ENCODE measurements at regions not wholly inside any gene's neighbourhood (a gene's known extent, or its start where the extent isn't known, plus 50 kb on each side); places are given as distances from the start of the nearest gene placed in this dataset.

DNA sequence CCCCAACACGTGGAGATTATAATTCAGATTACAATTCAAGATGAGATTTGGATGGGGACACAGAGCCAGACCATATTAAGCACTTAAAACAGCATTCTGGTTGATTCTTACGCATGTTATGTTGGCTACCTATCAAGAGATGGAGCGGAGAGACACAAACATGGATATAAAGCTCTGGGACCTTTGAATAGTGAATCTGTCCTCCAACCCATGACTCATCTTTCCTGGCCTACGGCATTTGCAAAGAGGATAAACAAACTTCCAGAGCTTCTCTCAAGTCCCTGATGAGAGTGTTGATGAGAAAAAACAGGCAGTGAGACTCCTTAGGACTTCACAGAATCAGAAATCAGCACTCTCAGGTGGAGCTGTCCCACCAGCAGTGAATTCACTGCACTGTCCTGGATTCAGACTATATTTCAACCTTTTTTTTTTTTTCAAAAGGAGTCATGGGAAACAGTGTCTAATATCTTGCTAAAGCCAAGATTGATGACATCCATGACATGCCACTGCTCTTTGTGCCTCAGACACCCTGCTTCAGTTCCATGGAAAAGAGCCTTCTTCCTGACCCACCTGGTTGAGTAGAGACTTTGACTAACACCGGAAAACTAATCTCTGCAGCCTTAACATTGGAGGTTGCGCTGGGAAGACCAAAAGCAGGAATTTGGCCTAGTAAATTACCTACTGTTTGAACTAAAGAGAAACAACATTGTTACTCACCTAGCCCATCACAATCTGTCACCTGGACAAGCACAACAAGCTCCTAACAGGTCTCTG lies 62.1 kb upstream of the NPAS2 start:
- 82% methylated on average over 6 of the region's 6 CpGs for WGBS

DNA sequence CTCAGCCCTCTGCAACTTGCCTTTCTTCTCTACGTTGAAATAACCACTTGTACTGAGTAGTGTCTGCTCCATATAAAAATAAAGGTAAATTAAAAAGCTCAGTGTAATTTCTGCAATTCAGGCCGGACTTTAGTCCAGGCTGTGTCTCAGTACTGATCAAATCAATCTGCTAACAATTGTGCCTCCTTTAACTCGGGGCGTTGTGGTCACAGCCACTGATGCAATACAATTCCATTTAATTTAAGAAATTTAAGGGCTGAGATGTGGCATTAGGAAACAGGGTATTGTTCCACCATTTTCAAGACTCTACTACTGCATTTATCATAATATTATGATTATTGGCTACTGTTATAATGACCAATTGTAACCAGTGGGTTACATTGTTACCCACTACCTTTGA lies 60.0 kb upstream of the NPAS2 start:
- H3K4me1 ChIP-seq (ENCODE audit: control insufficient read depth in 4 of 4, insufficient read depth in 4 of 4, low read length in 3 of 4) = peaks cover 0 to under 1% (median 0%) of the 10 kb centered on the region in 4 donors
- no peak overlapping the region for H3K27ac ChIP-seq (ENCODE audit: low read depth in 1 of 2, low read length in 2 of 2)
- no peak overlapping the region for H3K4me3 ChIP-seq (ENCODE audit: low read depth in 1 of 3, low read length in 3 of 3)
- no peak for TF ChIP-seq RXRA (IDR thresholded peaks at IDR 0.05)
- no peak for TF ChIP-seq TAF1 (conservative IDR thresholded peaks at IDR 0.05)
- TF ChIP-seq GABPA (IDR thresholded peaks at IDR 0.05 in 1 of 2, conservative IDR thresholded peaks at IDR 0.05 in 1 of 2) = no peak
- TF ChIP-seq FOXA2 (IDR thresholded peaks at IDR 0.05) = no peak
- TF ChIP-seq HNF4A (conservative IDR thresholded peaks at IDR 0.05) = no peak
- TF ChIP-seq RAD21 (IDR thresholded peaks at IDR 0.05) = no peak
- no peak for TF ChIP-seq HNF4G (IDR thresholded peaks at IDR 0.05)
- no peak for TF ChIP-seq JUND (IDR thresholded peaks at IDR 0.05)
- TF ChIP-seq, protein P1, sequence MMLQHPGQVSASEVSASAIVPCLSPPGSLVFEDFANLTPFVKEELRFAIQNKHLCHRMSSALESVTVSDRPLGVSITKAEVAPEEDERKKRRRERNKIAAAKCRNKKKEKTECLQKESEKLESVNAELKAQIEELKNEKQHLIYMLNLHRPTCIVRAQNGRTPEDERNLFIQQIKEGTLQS (IDR thresholded peaks at IDR 0.05) = no peak
- TF ChIP-seq, protein P2, sequence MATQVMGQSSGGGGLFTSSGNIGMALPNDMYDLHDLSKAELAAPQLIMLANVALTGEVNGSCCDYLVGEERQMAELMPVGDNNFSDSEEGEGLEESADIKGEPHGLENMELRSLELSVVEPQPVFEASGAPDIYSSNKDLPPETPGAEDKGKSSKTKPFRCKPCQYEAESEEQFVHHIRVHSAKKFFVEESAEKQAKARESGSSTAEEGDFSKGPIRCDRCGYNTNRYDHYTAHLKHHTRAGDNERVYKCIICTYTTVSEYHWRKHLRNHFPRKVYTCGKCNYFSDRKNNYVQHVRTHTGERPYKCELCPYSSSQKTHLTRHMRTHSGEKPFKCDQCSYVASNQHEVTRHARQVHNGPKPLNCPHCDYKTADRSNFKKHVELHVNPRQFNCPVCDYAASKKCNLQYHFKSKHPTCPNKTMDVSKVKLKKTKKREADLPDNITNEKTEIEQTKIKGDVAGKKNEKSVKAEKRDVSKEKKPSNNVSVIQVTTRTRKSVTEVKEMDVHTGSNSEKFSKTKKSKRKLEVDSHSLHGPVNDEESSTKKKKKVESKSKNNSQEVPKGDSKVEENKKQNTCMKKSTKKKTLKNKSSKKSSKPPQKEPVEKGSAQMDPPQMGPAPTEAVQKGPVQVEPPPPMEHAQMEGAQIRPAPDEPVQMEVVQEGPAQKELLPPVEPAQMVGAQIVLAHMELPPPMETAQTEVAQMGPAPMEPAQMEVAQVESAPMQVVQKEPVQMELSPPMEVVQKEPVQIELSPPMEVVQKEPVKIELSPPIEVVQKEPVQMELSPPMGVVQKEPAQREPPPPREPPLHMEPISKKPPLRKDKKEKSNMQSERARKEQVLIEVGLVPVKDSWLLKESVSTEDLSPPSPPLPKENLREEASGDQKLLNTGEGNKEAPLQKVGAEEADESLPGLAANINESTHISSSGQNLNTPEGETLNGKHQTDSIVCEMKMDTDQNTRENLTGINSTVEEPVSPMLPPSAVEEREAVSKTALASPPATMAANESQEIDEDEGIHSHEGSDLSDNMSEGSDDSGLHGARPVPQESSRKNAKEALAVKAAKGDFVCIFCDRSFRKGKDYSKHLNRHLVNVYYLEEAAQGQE (IDR thresholded peaks at IDR 0.05) = no peak
- no peak for TF ChIP-seq NR2F2 (IDR thresholded peaks at IDR 0.05)
- TF ChIP-seq YY1 (IDR thresholded peaks at IDR 0.05) = no peak
- no peak for DNase-seq (ENCODE audit: low spot score)
- WGBS = 59% methylated on average over 4 of the region's 4 CpGs
- no peaks in the 10 kb centered on the region for H3K36me3 ChIP-seq (ENCODE audit: control insufficient read depth in 4 of 4, insufficient read depth in 3 of 4, low read depth in 1 of 4, low read length in 3 of 4)
- no peak overlapping the region for H3K9ac ChIP-seq (ENCODE audit: low read depth in 1 of 2, low read length in 2 of 2)
- H3K9me3 ChIP-seq (ENCODE audit: control insufficient read depth in 4 of 4, low read length in 3 of 4) = no peaks in the 10 kb centered on the region
- H3K27me3 ChIP-seq (ENCODE audit: control insufficient read depth in 4 of 4, insufficient read depth in 4 of 4, low read length in 3 of 4) = no peaks in the 10 kb centered on the region

More for the DNA sequence above, 62.1 kb upstream of the NPAS2 start:
- Histone ChIP-seq H3K27ac (ENCODE audit: low read depth in 1 of 2, low read length in 2 of 2) (no peak overlapping the region), H3K4me3 (ENCODE audit: low read depth in 1 of 3, low read length in 3 of 3) (no peak overlapping the region), H3K9me3 (ENCODE audit: control insufficient read depth in 4 of 4, low read length in 3 of 4) (no peaks in the 10 kb centered on the region), H3K27me3 (ENCODE audit: control insufficient read depth in 4 of 4, insufficient read depth in 4 of 4, low read length in 3 of 4) (no peaks in the 10 kb centered on the region), H3K9ac (ENCODE audit: low read depth in 1 of 2, low read length in 2 of 2) (no peak overlapping the region), H3K36me3 (ENCODE audit: control insufficient read depth in 4 of 4, insufficient read depth in 3 of 4, low read depth in 1 of 4, low read length in 3 of 4) (no peaks in the 10 kb centered on the region), H3K4me1 (ENCODE audit: control insufficient read depth in 4 of 4, insufficient read depth in 4 of 4, low read length in 3 of 4) (peaks cover 0 to 20% (median 7%) of the 10 kb centered on the region in 4 donors)
- DNase-seq (ENCODE audit: low spot score) = no peak
- TF ChIP-seq FOXA2 (IDR thresholded peaks at IDR 0.05) (no peak), JUND (IDR thresholded peaks at IDR 0.05) (peak in 1 of 2 donors; percentile 21)

DNA sequence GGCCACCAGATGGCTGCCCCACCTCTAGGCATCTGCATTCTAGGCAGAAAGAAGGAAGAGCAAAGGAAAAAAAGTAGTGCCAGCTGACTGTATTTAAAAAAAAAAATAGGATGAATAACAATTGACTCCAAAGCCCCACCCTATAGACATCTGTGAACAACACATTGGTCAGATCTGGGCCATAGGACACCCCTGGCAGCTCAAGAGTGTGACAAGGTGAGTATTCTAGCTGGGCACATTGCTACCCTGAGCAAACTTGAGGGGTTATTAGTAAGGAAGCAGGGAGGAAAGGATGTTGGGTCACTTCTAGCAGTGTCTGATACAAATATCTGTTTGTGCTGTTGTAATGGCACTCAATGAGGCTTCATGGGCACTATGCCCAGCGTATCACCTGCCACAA lies 58.6 kb upstream of the NPAS2 start:
- Histone ChIP-seq H3K4me1 (ENCODE audit: control insufficient read depth in 4 of 4, insufficient read depth in 4 of 4, low read length in 3 of 4) (no peaks in the 10 kb centered on the region), H3K27me3 (ENCODE audit: control insufficient read depth in 4 of 4, insufficient read depth in 4 of 4, low read length in 3 of 4) (no peaks in the 10 kb centered on the region), H3K27ac (ENCODE audit: low read depth in 1 of 2, low read length in 2 of 2) (no peak overlapping the region), H3K9ac (ENCODE audit: low read depth in 1 of 2, low read length in 2 of 2) (no peak overlapping the region), H3K4me3 (ENCODE audit: low read depth in 1 of 3, low read length in 3 of 3) (no peak overlapping the region), H3K9me3 (ENCODE audit: control insufficient read depth in 4 of 4, low read length in 3 of 4) (no peaks in the 10 kb centered on the region), H3K36me3 (ENCODE audit: control insufficient read depth in 4 of 4, insufficient read depth in 3 of 4, low read depth in 1 of 4, low read length in 3 of 4) (no peaks in the 10 kb centered on the region)
- DNase-seq (ENCODE audit: low spot score) = no peak
- WGBS = 92% methylated on average over 1 of the region's 1 CpG
- TF ChIP-seq SP1 (IDR thresholded peaks at IDR 0.05) (no peak), RXRA (IDR thresholded peaks at IDR 0.05) (no peak), RAD21 (IDR thresholded peaks at IDR 0.05) (no peak), YY1 (IDR thresholded peaks at IDR 0.05) (no peak), TAF1 (conservative IDR thresholded peaks at IDR 0.05) (no peak), JUND (IDR thresholded peaks at IDR 0.05) (no peak), HNF4A (conservative IDR thresholded peaks at IDR 0.05) (no peak), NR2F2 (IDR thresholded peaks at IDR 0.05) (no peak), FOXA1 (IDR thresholded peaks at IDR 0.05) (no peak)
- TF ChIP-seq, protein P3, sequence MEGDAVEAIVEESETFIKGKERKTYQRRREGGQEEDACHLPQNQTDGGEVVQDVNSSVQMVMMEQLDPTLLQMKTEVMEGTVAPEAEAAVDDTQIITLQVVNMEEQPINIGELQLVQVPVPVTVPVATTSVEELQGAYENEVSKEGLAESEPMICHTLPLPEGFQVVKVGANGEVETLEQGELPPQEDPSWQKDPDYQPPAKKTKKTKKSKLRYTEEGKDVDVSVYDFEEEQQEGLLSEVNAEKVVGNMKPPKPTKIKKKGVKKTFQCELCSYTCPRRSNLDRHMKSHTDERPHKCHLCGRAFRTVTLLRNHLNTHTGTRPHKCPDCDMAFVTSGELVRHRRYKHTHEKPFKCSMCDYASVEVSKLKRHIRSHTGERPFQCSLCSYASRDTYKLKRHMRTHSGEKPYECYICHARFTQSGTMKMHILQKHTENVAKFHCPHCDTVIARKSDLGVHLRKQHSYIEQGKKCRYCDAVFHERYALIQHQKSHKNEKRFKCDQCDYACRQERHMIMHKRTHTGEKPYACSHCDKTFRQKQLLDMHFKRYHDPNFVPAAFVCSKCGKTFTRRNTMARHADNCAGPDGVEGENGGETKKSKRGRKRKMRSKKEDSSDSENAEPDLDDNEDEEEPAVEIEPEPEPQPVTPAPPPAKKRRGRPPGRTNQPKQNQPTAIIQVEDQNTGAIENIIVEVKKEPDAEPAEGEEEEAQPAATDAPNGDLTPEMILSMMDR (IDR thresholded peaks at IDR 0.05; ENCODE audit: low read depth, low read length, missing input control) = no peak
- TF ChIP-seq, protein P2 (IDR thresholded peaks at IDR 0.05) = no peak
- TF ChIP-seq, protein P1 (IDR thresholded peaks at IDR 0.05) = no peak
- TF ChIP-seq, protein P4, sequence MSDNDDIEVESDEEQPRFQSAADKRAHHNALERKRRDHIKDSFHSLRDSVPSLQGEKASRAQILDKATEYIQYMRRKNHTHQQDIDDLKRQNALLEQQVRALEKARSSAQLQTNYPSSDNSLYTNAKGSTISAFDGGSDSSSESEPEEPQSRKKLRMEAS (IDR thresholded peaks at IDR 0.05) = no peak
